WI38 (cell line): ENCODE measurements at regions not wholly inside any gene's neighbourhood (a gene's known extent, or its start where the extent isn't known, plus 50 kb on each side); places are given as distances from the start of the nearest gene placed in this dataset.

ENCODE experiments used
- H3K4me3 ChIP-seq: 2 replicates; pipeline ENCODE4 v1.5.1; 2011; ENCODE audit warnings: low read depth, mild to moderate bottlenecking, control low read depth, low read length
- CTCF ChIP-seq: IDR thresholded peaks from 2 replicates; pipeline ENCODE4 v1.5.1; 2012; ENCODE audit warnings: low read depth, mild to moderate bottlenecking, control low read depth, low read length

GRCh38 chr1:65527707-65528503, 107.4 kb downstream of the LEPR start:
- no peak for TF ChIP-seq CTCF
- H3K4me3 ChIP-seq, result no peak overlapping the region

- no peak overlapping the region for H3K4me3 ChIP-seq
- TF ChIP-seq CTCF, result no peak
Observed at GRCh38 chr1:65531972-65532570, 111.6 kb downstream of the LEPR start.

- TF ChIP-seq CTCF, result no peak
- no peak overlapping the region for H3K4me3 ChIP-seq
Observed at GRCh38 chr1:65535981-65536380, 115.5 kb downstream of the LEPR start.

- TF ChIP-seq CTCF, result no peak
Observed at GRCh38 chr1:65538086-65538485, 117.6 kb downstream of the LEPR start.

GRCh38 chr1:65538664-65539063, 118.2 kb downstream of the LEPR start:
- no peak for TF ChIP-seq CTCF
- no peak overlapping the region for H3K4me3 ChIP-seq

More at GRCh38 chr1:65538086-65538485, 117.6 kb downstream of the LEPR start:
- no peak overlapping the region for H3K4me3 ChIP-seq

- no peak overlapping the region for H3K4me3 ChIP-seq
- TF ChIP-seq CTCF, result no peak
Observed at GRCh38 chr1:65539266-65540131, 119.0 kb downstream of the LEPR start.
